Parathyroid adenoma (tissue), 2 donors: ENCODE measurements at regions not wholly inside any gene's neighbourhood (a gene's known extent, or its start where the extent isn't known, plus 50 kb on each side); places are given as distances from the start of the nearest gene placed in this dataset.

ENCODE experiments used
- H2AFZ ChIP-seq: fragments of 300-600 bp; sonication (generic); one replicate; pipeline ENCODE4 v1.7.0; 2017; ENCODE audit warnings: antibody characterized with exemption, mild to moderate bottlenecking
- H3K27ac ChIP-seq: fragments of 300-600 bp; sonication (generic); one replicate; pipeline ENCODE4 v1.7.0; 2017
- H3K27me3 ChIP-seq: fragments of 300-600 bp; sonication (generic); one replicate; pipeline ENCODE4 v1.7.0; 2017; ENCODE audit warnings: low read length; ENCODE audit not compliant: control insufficient read depth, insufficient read depth
- H3K36me3 ChIP-seq: fragments of 300-600 bp; sonication (generic); one replicate; pipeline ENCODE4 v1.7.0; 2017; ENCODE audit warnings: low read length; ENCODE audit not compliant: control insufficient read depth, insufficient read depth
- H3K4me1 ChIP-seq: fragments of 300-600 bp; sonication (generic); one replicate; pipeline ENCODE4 v1.7.0; 2017; ENCODE audit warnings: control low read depth
- H3K4me2 ChIP-seq: fragments of 300-600 bp; sonication (generic); one replicate; pipeline ENCODE4 v1.7.0; 2017; ENCODE audit warnings: low read length
- H3K4me3 ChIP-seq: fragments of 300-600 bp; sonication (generic); one replicate; pipeline ENCODE4 v1.7.0; 2017; ENCODE audit warnings: low read depth, low read length
- H3K79me2 ChIP-seq: fragments of 300-600 bp; sonication (generic); one replicate; pipeline ENCODE4 v1.7.0; 2017; ENCODE audit warnings: control low read depth
- H3K9ac ChIP-seq: fragments of 300-600 bp; sonication (generic); one replicate; pipeline ENCODE4 v1.7.0; 2017; ENCODE audit warnings: mild to moderate bottlenecking
- H3K9me3 ChIP-seq: fragments of 300-600 bp; sonication (generic); one replicate; pipeline ENCODE4 v1.7.0; 2017; ENCODE audit warnings: low read length; ENCODE audit not compliant: control insufficient read depth
- TF ChIP-seq, protein P1 (sequence below): fragments of 300-600 bp; sonication (generic); IDR thresholded peaks from one replicate; pipeline ENCODE4 v1.7.0; 2017; ENCODE audit warnings: antibody characterized with exemption, mild to moderate bottlenecking
- donor health status: primary hyperparathyroidism.

DNA sequence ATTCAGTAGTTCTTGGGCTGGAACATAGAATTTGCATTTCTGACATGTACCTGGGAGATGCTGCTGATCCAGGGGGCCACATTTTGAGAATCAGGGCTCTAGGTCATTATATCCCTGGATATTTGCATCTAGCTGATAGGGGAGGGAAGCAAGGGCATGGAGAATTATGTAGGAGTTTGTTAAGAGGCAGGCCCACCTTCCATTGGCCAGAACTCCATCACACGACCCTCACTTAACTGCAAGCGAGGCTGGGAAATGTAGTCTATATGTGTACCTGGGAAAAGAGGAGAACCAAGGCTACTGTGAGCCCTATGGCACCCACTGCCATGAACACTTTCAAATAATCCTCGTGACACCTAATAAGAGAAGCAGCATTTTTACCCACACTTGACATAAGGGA lies 657.6 kb downstream of the MED13L start:
- no peaks in the 10 kb centered on the region for H3K79me2 ChIP-seq
- H3K27me3 ChIP-seq, result no peaks in the 10 kb centered on the region
- no peak overlapping the region for H3K4me2 ChIP-seq

DNA sequence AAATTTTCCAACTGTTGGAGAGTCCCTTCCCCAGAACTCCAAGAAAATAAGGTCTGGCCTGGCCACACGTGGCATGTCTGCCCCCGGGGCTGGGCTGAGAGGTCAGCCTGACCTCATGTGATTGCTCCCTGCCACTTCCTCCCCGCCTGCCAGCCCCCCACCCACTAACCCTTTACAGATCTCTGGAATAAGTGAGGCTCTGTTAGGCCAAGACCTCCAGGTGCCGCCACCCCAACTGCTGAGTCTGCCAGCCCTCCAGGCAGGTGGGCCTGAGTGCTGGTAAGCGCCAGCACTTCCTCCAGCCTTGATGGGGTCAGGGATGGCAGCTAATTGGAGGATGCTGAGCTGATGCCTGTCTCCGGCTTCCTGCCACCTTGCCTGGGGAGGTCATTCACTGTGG lies 658.4 kb downstream of the MED13L start:
- H3K4me3 ChIP-seq, result no peak overlapping the region
- no peaks in the 10 kb centered on the region for H3K36me3 ChIP-seq
- H3K9ac ChIP-seq, result no peak overlapping the region
- no peak overlapping the region for H2AFZ ChIP-seq
- H3K9me3 ChIP-seq, result no peaks in the 10 kb centered on the region
- TF ChIP-seq, protein P1, sequence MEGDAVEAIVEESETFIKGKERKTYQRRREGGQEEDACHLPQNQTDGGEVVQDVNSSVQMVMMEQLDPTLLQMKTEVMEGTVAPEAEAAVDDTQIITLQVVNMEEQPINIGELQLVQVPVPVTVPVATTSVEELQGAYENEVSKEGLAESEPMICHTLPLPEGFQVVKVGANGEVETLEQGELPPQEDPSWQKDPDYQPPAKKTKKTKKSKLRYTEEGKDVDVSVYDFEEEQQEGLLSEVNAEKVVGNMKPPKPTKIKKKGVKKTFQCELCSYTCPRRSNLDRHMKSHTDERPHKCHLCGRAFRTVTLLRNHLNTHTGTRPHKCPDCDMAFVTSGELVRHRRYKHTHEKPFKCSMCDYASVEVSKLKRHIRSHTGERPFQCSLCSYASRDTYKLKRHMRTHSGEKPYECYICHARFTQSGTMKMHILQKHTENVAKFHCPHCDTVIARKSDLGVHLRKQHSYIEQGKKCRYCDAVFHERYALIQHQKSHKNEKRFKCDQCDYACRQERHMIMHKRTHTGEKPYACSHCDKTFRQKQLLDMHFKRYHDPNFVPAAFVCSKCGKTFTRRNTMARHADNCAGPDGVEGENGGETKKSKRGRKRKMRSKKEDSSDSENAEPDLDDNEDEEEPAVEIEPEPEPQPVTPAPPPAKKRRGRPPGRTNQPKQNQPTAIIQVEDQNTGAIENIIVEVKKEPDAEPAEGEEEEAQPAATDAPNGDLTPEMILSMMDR, result no peak
- no peak overlapping the region for H3K4me2 ChIP-seq
- H3K27ac ChIP-seq, result no peak overlapping the region
- no peaks in the 10 kb centered on the region for H3K27me3 ChIP-seq
- H3K79me2 ChIP-seq, result no peaks in the 10 kb centered on the region
- H3K4me1 ChIP-seq, result no peaks in the 10 kb centered on the region

More for the DNA sequence above, 657.6 kb downstream of the MED13L start:
- H3K9ac ChIP-seq, result no peak overlapping the region
- H3K4me3 ChIP-seq, result no peak overlapping the region
- no peaks in the 10 kb centered on the region for H3K4me1 ChIP-seq
- H3K36me3 ChIP-seq, result no peaks in the 10 kb centered on the region
- H2AFZ ChIP-seq, result no peak overlapping the region
- TF ChIP-seq, protein P1, result no peak
- no peaks in the 10 kb centered on the region for H3K9me3 ChIP-seq
- no peak overlapping the region for H3K27ac ChIP-seq

DNA sequence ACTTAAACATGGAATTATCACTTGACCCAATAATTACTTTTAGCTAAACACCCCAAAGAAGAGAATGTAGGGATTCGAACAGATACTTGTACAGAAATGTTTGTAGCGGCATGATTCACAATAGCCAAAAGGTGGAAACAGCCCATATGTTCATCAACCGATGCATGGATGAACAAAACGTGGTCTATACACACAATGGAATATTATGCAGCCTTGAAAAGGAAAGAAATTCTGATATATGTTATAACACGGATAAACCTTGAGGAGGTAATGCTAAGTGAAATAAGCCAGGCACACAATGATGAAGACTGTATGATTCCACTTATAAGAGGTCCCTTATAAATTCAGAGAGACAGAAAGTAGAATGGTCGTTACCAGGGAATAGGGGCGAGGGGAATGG lies 659.4 kb downstream of the MED13L start:
- Histone ChIP-seq H3K27ac (no peak overlapping the region), H3K79me2 (no peaks in the 10 kb centered on the region), H3K9ac (no peak overlapping the region), H3K27me3 (no peaks in the 10 kb centered on the region), H2AFZ (no peak overlapping the region), H3K36me3 (no peaks in the 10 kb centered on the region), H3K9me3 (no peaks in the 10 kb centered on the region), H3K4me3 (no peak overlapping the region), H3K4me2 (no peak overlapping the region), H3K4me1 (no peaks in the 10 kb centered on the region)
- TF ChIP-seq, protein P1, result no peak

DNA sequence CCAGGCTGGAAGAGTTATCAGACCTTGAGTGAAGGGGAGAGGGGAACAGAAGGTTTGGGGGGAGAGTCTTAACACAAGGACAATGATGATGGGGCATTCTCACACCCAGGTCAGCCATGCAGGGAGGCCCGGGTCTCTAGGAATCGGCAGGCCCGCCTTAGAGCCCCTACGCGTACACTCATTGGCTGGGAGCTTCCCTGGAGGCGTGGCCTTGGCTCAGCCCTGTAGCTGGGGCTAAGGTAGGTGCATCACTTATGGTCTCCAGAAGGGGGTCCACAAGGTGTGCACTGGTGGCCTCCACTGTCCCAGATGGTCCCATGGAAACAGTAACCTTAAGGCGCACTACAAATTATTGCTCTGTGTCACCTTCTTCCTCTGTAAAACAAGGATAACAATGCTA lies 660.1 kb downstream of the MED13L start:
- Histone ChIP-seq H3K27me3 (no peaks in the 10 kb centered on the region), H3K9ac (no peak overlapping the region), H3K9me3 (no peaks in the 10 kb centered on the region), H3K4me2 (no peak overlapping the region), H3K36me3 (no peaks in the 10 kb centered on the region), H3K4me3 (no peak overlapping the region), H3K79me2 (no peaks in the 10 kb centered on the region), H3K4me1 (no peaks in the 10 kb centered on the region), H2AFZ (no peak overlapping the region), H3K27ac (no peak overlapping the region)
- TF ChIP-seq, protein P1, result no peak

DNA sequence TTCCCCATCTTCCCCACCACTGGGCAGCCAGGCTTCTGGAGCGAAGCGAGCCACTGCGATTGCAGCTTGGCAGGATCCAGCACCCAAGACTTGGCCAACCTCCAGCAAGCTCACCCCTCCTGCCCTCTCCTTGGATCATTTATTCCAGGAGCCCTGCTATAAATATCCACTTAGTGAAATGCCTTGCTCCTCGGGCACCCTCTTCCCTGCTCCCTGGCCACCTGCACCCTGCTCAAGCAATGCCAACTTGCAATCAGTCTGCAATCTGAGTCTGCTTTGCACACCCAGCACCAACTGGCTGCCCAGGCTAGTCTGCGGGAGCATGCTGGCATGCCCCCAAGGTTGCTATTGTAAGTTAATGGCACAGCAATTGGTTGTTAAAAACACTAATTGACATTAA lies 666.0 kb downstream of the MED13L start:
- no peak overlapping the region for H3K27ac ChIP-seq
- no peaks in the 10 kb centered on the region for H3K9me3 ChIP-seq
- H3K27me3 ChIP-seq, result no peaks in the 10 kb centered on the region
- TF ChIP-seq, protein P1, result no peak
- no peak overlapping the region for H3K9ac ChIP-seq
- H3K4me2 ChIP-seq, result no peak overlapping the region
- no peak overlapping the region for H3K4me3 ChIP-seq
- no peaks in the 10 kb centered on the region for H3K36me3 ChIP-seq
- H3K79me2 ChIP-seq, result no peaks in the 10 kb centered on the region
- no peaks in the 10 kb centered on the region for H3K4me1 ChIP-seq
- H2AFZ ChIP-seq, result no peak overlapping the region
